SK-N-SH (cell line): ENCODE measurements at regions not wholly inside any gene's neighbourhood (a gene's known extent, or its start where the extent isn't known, plus 50 kb on each side); places are given as distances from the start of the nearest gene placed in this dataset.
A peak's percentile ranks its signal among the peaks of the same experiment; 100 is the strongest.

Experiments
- GABPA ChIP-seq: IDR thresholded peaks from 2 replicates; pipeline ENCODE4 v1.4.0; 2012; ENCODE audit warnings: low read depth, mild to moderate bottlenecking
- MXI1 ChIP-seq: IDR thresholded peaks from 2 replicates; pipeline ENCODE4 v1.6.1; 2012; ENCODE audit warnings: mild to moderate bottlenecking, low read depth, low read length, improper control_type of control experiment
- POLR2AphosphoS5 ChIP-seq: IDR thresholded peaks from 2 replicates; pipeline ENCODE4 v1.6.1; 2012; ENCODE audit warnings: low read depth, low read length
- RAD21 ChIP-seq: IDR thresholded peaks from 2 replicates; pipeline ENCODE4 v1.6.1; 2012; ENCODE audit warnings: mild to moderate bottlenecking, low read length
- RCOR1 ChIP-seq: fragments of 150-350 bp; IDR thresholded peaks from 2 replicates; pipeline ENCODE4 v1.6.1; 2017; ENCODE audit warnings: antibody characterized with exemption, low read length
- TAF1 ChIP-seq: IDR thresholded peaks from 2 replicates; pipeline ENCODE4 v1.6.1; 2012; ENCODE audit warnings: low read depth, mild to moderate bottlenecking, low read length, moderate library complexity, borderline replicate concordance
- TF ChIP-seq, protein P1 (sequence below): fragments of 200-600 bp; sonication (generic); IDR thresholded peaks from 2 replicates; pipeline ENCODE4 v1.6.1; 2017; ENCODE audit warnings: antibody characterized with exemption, mild to moderate bottlenecking, moderate library complexity
- TF ChIP-seq, protein P2 (sequence below): IDR thresholded peaks from 2 replicates; pipeline ENCODE4 v1.4.0; 2012; ENCODE audit warnings: low read depth, borderline replicate concordance
- TF ChIP-seq, protein P3 (sequence below): IDR thresholded peaks from 2 replicates; pipeline ENCODE4; 2012
- TF ChIP-seq, protein P4 (sequence below): IDR thresholded peaks from 2 replicates; pipeline ENCODE4 v1.4.0; 2012; ENCODE audit warnings: low read depth, borderline replicate concordance
- TF ChIP-seq, protein P5 (sequence below): fragments of 150-350 bp; IDR thresholded peaks from 2 replicates; pipeline ENCODE4 v1.6.1; 2017; ENCODE audit warnings: antibody characterized with exemption, low read length, low read depth, borderline replicate concordance
- TF ChIP-seq, protein P6 (sequence below): IDR thresholded peaks from 2 replicates; pipeline ENCODE4 v1.4.0; 2012; ENCODE audit warnings: low read depth

DNA sequence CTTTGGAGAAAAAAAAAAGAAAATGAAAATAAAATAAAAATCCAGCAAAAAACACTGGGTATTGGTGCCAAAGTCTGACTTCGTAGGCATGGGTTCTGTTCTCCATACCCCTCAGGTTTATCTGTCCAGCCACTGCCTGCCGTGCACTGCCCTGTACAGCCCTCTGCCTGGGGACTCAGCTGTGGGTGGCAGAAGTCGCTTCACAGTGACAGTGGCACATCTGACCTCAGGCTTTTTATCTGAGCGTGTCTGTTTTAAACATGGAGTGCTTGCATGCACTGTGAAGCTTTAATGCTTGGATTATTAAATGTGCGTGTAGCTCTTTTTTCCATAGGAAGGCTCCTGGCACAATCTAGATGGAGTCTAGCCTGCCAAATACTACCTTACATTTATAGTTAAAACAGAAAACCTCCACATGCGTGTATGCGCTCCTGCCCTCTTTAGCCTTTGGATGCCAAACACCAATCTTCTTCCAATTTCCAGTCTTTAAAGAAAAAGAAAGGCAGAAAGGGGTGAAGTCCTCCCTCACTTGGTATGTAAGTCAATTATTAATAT is 375.5 kb downstream of the UTRN start:
- TF ChIP-seq POLR2AphosphoS5 (no peak), MXI1 (peak; percentile 62; the same call in 1 of the 2 replicates), TAF1 (no peak), RCOR1 (0 out of 2 replicates have a peak, but pooled peaks have one; percentile 50), RAD21 (peak; percentile 34), GABPA (no peak)
- TF ChIP-seq, protein P1, sequence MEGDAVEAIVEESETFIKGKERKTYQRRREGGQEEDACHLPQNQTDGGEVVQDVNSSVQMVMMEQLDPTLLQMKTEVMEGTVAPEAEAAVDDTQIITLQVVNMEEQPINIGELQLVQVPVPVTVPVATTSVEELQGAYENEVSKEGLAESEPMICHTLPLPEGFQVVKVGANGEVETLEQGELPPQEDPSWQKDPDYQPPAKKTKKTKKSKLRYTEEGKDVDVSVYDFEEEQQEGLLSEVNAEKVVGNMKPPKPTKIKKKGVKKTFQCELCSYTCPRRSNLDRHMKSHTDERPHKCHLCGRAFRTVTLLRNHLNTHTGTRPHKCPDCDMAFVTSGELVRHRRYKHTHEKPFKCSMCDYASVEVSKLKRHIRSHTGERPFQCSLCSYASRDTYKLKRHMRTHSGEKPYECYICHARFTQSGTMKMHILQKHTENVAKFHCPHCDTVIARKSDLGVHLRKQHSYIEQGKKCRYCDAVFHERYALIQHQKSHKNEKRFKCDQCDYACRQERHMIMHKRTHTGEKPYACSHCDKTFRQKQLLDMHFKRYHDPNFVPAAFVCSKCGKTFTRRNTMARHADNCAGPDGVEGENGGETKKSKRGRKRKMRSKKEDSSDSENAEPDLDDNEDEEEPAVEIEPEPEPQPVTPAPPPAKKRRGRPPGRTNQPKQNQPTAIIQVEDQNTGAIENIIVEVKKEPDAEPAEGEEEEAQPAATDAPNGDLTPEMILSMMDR: no peak
- TF ChIP-seq, protein P2, sequence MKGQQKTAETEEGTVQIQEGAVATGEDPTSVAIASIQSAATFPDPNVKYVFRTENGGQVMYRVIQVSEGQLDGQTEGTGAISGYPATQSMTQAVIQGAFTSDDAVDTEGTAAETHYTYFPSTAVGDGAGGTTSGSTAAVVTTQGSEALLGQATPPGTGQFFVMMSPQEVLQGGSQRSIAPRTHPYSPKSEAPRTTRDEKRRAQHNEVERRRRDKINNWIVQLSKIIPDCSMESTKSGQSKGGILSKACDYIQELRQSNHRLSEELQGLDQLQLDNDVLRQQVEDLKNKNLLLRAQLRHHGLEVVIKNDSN: no peak
- TF ChIP-seq, protein P3, sequence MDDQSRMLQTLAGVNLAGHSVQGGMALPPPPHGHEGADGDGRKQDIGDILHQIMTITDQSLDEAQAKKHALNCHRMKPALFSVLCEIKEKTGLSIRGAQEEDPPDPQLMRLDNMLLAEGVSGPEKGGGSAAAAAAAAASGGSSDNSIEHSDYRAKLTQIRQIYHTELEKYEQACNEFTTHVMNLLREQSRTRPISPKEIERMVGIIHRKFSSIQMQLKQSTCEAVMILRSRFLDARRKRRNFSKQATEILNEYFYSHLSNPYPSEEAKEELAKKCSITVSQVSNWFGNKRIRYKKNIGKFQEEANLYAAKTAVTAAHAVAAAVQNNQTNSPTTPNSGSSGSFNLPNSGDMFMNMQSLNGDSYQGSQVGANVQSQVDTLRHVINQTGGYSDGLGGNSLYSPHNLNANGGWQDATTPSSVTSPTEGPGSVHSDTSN: no peak
- TF ChIP-seq, protein P4, sequence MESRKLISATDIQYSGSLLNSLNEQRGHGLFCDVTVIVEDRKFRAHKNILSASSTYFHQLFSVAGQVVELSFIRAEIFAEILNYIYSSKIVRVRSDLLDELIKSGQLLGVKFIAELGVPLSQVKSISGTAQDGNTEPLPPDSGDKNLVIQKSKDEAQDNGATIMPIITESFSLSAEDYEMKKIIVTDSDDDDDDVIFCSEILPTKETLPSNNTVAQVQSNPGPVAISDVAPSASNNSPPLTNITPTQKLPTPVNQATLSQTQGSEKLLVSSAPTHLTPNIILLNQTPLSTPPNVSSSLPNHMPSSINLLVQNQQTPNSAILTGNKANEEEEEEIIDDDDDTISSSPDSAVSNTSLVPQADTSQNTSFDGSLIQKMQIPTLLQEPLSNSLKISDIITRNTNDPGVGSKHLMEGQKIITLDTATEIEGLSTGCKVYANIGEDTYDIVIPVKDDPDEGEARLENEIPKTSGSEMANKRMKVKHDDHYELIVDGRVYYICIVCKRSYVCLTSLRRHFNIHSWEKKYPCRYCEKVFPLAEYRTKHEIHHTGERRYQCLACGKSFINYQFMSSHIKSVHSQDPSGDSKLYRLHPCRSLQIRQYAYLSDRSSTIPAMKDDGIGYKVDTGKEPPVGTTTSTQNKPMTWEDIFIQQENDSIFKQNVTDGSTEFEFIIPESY: no peak
- TF ChIP-seq, protein P5, sequence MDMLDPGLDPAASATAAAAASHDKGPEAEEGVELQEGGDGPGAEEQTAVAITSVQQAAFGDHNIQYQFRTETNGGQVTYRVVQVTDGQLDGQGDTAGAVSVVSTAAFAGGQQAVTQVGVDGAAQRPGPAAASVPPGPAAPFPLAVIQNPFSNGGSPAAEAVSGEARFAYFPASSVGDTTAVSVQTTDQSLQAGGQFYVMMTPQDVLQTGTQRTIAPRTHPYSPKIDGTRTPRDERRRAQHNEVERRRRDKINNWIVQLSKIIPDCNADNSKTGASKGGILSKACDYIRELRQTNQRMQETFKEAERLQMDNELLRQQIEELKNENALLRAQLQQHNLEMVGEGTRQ: no peak
- TF ChIP-seq, protein P6, sequence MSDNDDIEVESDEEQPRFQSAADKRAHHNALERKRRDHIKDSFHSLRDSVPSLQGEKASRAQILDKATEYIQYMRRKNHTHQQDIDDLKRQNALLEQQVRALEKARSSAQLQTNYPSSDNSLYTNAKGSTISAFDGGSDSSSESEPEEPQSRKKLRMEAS: no peak
